GM23338 (cell line): ENCODE measurements at regions not wholly inside any gene's neighbourhood (a gene's known extent, or its start where the extent isn't known, plus 50 kb on each side); places are given as distances from the start of the nearest gene placed in this dataset.

Experiments
- ATAC-seq: fragments of 200-7000 bp; cut with Tn5 transposase; 3 replicates; pipeline ENCODE4 v1.9.1; 2020
- DNase-seq: peaks from one replicate; pipeline ENCODE4 v3.0.0-alpha.2; 2015; ENCODE audit warnings: low spot score
- H2AFZ ChIP-seq: fragments of 200-600 bp; sonication (generic); 2 replicates; pipeline ENCODE4 v1.8.0; 2016; ENCODE audit warnings: antibody characterized with exemption, mild to moderate bottlenecking, moderate library complexity
- H3F3A ChIP-seq: fragments of 200-600 bp; sonication (generic); replicated peaks from 2 replicates; pipeline ENCODE4 v1.8.0; 2017; ENCODE audit warnings: antibody characterized with exemption, mixed run types, low read depth
- H3K27ac ChIP-seq: fragments of 200-600 bp; sonication (generic); 2 replicates; pipeline ENCODE4 v1.6.1; 2016; ENCODE audit warnings: low read depth
- H3K27me3 ChIP-seq: fragments of 200-600 bp; sonication (generic); 2 replicates; pipeline ENCODE4 v1.8.0; 2016; ENCODE audit warnings: mild to moderate bottlenecking, mixed run types, moderate library complexity; ENCODE audit not compliant: insufficient read depth
- H3K36me3 ChIP-seq: fragments of 200-600 bp; sonication (generic); 2 replicates; pipeline ENCODE4 v1.8.0; 2016; ENCODE audit warnings: mild to moderate bottlenecking; ENCODE audit not compliant: insufficient read depth
- H3K4me1 ChIP-seq: fragments of 200-600 bp; sonication (generic); 2 replicates; pipeline ENCODE4 v1.8.0; 2016; ENCODE audit warnings: mild to moderate bottlenecking, moderate library complexity; ENCODE audit not compliant: insufficient read depth
- H3K4me2 ChIP-seq: fragments of 200-600 bp; sonication (generic); 2 replicates; pipeline ENCODE4 v1.7.1; 2017; ENCODE audit warnings: mixed run types
- H3K4me3 ChIP-seq: fragments of 200-600 bp; sonication (generic); 2 replicates; pipeline ENCODE4 v1.6.1; 2016; ENCODE audit warnings: mixed run types
- H3K79me2 ChIP-seq: fragments of 200-600 bp; sonication (generic); replicated peaks from 2 replicates; pipeline ENCODE4 v1.8.0; 2017; ENCODE audit warnings: mild to moderate bottlenecking; ENCODE audit not compliant: insufficient read depth
- H3K9me2 ChIP-seq: fragments of 200-600 bp; sonication (generic); 2 replicates; pipeline ENCODE4 v1.8.0; 2017; ENCODE audit not compliant: insufficient read depth
- H4K20me1 ChIP-seq: fragments of 200-600 bp; sonication (generic); replicated peaks from 2 replicates; pipeline ENCODE4 v1.8.0; 2017; ENCODE audit warnings: mild to moderate bottlenecking; ENCODE audit not compliant: insufficient read depth
- H3K27ac Mint-ChIP-seq: 2 replicates; pipeline ENCODE4 v1.8.0; 2020; ENCODE audit warnings: inconsistent platforms, mild to moderate bottlenecking, moderate library complexity, mixed read lengths
- H3K27me3 Mint-ChIP-seq: 3 replicates; pipeline ENCODE4 v1.8.0; 2022; ENCODE audit warnings: low read depth, mild to moderate bottlenecking, moderate library complexity, mixed read lengths, inconsistent platforms; ENCODE audit not compliant: insufficient read depth, poor library complexity
- H3K36me3 Mint-ChIP-seq: 3 replicates; pipeline ENCODE4 v1.8.0; 2021; ENCODE audit warnings: low read depth, mild to moderate bottlenecking, inconsistent platforms, moderate library complexity, mixed read lengths
- H3K4me1 Mint-ChIP-seq: 3 replicates; pipeline ENCODE4 v1.8.0; 2020; ENCODE audit warnings: mild to moderate bottlenecking, inconsistent platforms, mixed read lengths
- H3K4me3 Mint-ChIP-seq: 3 replicates; pipeline ENCODE4 v1.8.0; 2021; ENCODE audit warnings: moderate library complexity, mild to moderate bottlenecking, inconsistent platforms, mixed read lengths
- H3K9me3 Mint-ChIP-seq: 3 replicates; pipeline ENCODE4 v1.8.0; 2020; ENCODE audit warnings: moderate library complexity, mild to moderate bottlenecking, inconsistent platforms, mixed read lengths
- CREB1 ChIP-seq: fragments of 250-450 bp; sonication (Bioruptor Pico); IDR thresholded peaks from 2 replicates; pipeline ENCODE4 v1.5.0; 2020; ENCODE audit warnings: low read depth, mild to moderate bottlenecking, moderate library complexity
- ETS1 ChIP-seq: IDR thresholded peaks from 2 replicates; pipeline ENCODE4 v1.6.1; 2016; ENCODE audit warnings: antibody characterized with exemption
- EZH2 ChIP-seq: fragments of 200-600 bp; sonication (generic); IDR thresholded peaks from one replicate; pipeline ENCODE4 v1.8.0; 2017; ENCODE audit warnings: antibody characterized with exemption, mild to moderate bottlenecking, low read depth; ENCODE audit not compliant: unreplicated experiment
- EZH2phosphoT487 ChIP-seq: fragments of 200-600 bp; sonication (generic); IDR thresholded peaks from one replicate; pipeline ENCODE4 v1.8.1; 2018; ENCODE audit warnings: antibody characterized with exemption; ENCODE audit not compliant: unreplicated experiment
- JUNB ChIP-seq: IDR thresholded peaks from one replicate; pipeline ENCODE4 v1.6.1; 2016; ENCODE audit warnings: antibody characterized with exemption; ENCODE audit not compliant: unreplicated experiment
- NANOG ChIP-seq: IDR thresholded peaks from 2 replicates; pipeline ENCODE4 v1.6.1; 2016; ENCODE audit warnings: antibody characterized with exemption, borderline replicate concordance
- POLR2AphosphoS5 ChIP-seq: IDR thresholded peaks from 2 replicates; pipeline ENCODE4 v1.6.1; 2016; ENCODE audit warnings: antibody characterized with exemption, low read depth
- REST ChIP-seq: IDR thresholded peaks from one replicate; pipeline ENCODE4 v1.6.1; 2018; ENCODE audit warnings: antibody characterized with exemption; ENCODE audit not compliant: unreplicated experiment
- STAT1 ChIP-seq: IDR thresholded peaks from one replicate; pipeline ENCODE4 v1.6.1; 2016; ENCODE audit warnings: antibody characterized with exemption; ENCODE audit not compliant: unreplicated experiment
- ZNF114 ChIP-seq: fragments of 250-450 bp; sonication (Bioruptor Pico); IDR thresholded peaks from 2 replicates; pipeline ENCODE4 v1.5.0; 2020; ENCODE audit warnings: mild to moderate bottlenecking, moderate library complexity
- ZNF331 ChIP-seq: fragments of 250-450 bp; sonication (Bioruptor Pico); IDR thresholded peaks from 2 replicates; pipeline ENCODE4 v1.5.0; 2020; ENCODE audit warnings: low read depth, mild to moderate bottlenecking, moderate library complexity
- TF ChIP-seq, protein P1 (sequence below), 2 experiments: fragments of 200-600 bp in 1 of 2; sonication (generic) in 1 of 2; conservative IDR thresholded peaks; 2 replicates each; pipeline versions ENCODE4 v1.5.1 to v1.6.1; 2016 to 2017; ENCODE audit warnings: antibody characterized with exemption in 2 of 2, low read depth in 2 of 2, mild to moderate bottlenecking in 2 of 2, moderate library complexity in 1 of 2
- TF ChIP-seq, protein P2 (sequence below): fragments of 250-450 bp; sonication (Bioruptor Pico); IDR thresholded peaks from 2 replicates; pipeline ENCODE4 v1.5.0; 2020; ENCODE audit warnings: mild to moderate bottlenecking, moderate library complexity

- Histone ChIP-seq H3K4me1 (no peaks in the 10 kb centered on the region), H4K20me1 (no peaks in the 10 kb centered on the region), H3K4me2 (no peak overlapping the region), H3K27ac (no peak overlapping the region), H3K4me3 (no peak overlapping the region), H3K79me2 (no peaks in the 10 kb centered on the region), H3K27me3 (no peaks in the 10 kb centered on the region), H3K36me3 (no peaks in the 10 kb centered on the region), H2AFZ (no peak overlapping the region), H3K9me2 (no peaks in the 10 kb centered on the region; the same call in 1 of the 2 replicates), H3F3A (no peaks in the 10 kb centered on the region)
- Mint-ChIP-seq H3K27me3 (no peaks in the 10 kb centered on the region), H3K4me3 (no peak overlapping the region), H3K27ac (no peak overlapping the region), H3K4me1 (no peaks in the 10 kb centered on the region), H3K9me3 (no peaks in the 10 kb centered on the region; the same call in 2 of the 3 replicates), H3K36me3 (no peaks in the 10 kb centered on the region)
- TF ChIP-seq, protein P1, sequence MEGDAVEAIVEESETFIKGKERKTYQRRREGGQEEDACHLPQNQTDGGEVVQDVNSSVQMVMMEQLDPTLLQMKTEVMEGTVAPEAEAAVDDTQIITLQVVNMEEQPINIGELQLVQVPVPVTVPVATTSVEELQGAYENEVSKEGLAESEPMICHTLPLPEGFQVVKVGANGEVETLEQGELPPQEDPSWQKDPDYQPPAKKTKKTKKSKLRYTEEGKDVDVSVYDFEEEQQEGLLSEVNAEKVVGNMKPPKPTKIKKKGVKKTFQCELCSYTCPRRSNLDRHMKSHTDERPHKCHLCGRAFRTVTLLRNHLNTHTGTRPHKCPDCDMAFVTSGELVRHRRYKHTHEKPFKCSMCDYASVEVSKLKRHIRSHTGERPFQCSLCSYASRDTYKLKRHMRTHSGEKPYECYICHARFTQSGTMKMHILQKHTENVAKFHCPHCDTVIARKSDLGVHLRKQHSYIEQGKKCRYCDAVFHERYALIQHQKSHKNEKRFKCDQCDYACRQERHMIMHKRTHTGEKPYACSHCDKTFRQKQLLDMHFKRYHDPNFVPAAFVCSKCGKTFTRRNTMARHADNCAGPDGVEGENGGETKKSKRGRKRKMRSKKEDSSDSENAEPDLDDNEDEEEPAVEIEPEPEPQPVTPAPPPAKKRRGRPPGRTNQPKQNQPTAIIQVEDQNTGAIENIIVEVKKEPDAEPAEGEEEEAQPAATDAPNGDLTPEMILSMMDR (conservative IDR thresholded peaks at IDR 0.05; ENCODE audit: low read depth in 2 of 2) = no peak
- no peak for TF ChIP-seq JUNB
- TF ChIP-seq ZNF114 (CRISPR knock-in tag) = no peak
- no peak for TF ChIP-seq ZNF331 (CRISPR knock-in tag)
- TF ChIP-seq NANOG = no peak
- no peak for TF ChIP-seq POLR2AphosphoS5
- no peak for TF ChIP-seq REST
- no peak for TF ChIP-seq EZH2
- TF ChIP-seq ETS1 = no peak
- TF ChIP-seq, protein P2, sequence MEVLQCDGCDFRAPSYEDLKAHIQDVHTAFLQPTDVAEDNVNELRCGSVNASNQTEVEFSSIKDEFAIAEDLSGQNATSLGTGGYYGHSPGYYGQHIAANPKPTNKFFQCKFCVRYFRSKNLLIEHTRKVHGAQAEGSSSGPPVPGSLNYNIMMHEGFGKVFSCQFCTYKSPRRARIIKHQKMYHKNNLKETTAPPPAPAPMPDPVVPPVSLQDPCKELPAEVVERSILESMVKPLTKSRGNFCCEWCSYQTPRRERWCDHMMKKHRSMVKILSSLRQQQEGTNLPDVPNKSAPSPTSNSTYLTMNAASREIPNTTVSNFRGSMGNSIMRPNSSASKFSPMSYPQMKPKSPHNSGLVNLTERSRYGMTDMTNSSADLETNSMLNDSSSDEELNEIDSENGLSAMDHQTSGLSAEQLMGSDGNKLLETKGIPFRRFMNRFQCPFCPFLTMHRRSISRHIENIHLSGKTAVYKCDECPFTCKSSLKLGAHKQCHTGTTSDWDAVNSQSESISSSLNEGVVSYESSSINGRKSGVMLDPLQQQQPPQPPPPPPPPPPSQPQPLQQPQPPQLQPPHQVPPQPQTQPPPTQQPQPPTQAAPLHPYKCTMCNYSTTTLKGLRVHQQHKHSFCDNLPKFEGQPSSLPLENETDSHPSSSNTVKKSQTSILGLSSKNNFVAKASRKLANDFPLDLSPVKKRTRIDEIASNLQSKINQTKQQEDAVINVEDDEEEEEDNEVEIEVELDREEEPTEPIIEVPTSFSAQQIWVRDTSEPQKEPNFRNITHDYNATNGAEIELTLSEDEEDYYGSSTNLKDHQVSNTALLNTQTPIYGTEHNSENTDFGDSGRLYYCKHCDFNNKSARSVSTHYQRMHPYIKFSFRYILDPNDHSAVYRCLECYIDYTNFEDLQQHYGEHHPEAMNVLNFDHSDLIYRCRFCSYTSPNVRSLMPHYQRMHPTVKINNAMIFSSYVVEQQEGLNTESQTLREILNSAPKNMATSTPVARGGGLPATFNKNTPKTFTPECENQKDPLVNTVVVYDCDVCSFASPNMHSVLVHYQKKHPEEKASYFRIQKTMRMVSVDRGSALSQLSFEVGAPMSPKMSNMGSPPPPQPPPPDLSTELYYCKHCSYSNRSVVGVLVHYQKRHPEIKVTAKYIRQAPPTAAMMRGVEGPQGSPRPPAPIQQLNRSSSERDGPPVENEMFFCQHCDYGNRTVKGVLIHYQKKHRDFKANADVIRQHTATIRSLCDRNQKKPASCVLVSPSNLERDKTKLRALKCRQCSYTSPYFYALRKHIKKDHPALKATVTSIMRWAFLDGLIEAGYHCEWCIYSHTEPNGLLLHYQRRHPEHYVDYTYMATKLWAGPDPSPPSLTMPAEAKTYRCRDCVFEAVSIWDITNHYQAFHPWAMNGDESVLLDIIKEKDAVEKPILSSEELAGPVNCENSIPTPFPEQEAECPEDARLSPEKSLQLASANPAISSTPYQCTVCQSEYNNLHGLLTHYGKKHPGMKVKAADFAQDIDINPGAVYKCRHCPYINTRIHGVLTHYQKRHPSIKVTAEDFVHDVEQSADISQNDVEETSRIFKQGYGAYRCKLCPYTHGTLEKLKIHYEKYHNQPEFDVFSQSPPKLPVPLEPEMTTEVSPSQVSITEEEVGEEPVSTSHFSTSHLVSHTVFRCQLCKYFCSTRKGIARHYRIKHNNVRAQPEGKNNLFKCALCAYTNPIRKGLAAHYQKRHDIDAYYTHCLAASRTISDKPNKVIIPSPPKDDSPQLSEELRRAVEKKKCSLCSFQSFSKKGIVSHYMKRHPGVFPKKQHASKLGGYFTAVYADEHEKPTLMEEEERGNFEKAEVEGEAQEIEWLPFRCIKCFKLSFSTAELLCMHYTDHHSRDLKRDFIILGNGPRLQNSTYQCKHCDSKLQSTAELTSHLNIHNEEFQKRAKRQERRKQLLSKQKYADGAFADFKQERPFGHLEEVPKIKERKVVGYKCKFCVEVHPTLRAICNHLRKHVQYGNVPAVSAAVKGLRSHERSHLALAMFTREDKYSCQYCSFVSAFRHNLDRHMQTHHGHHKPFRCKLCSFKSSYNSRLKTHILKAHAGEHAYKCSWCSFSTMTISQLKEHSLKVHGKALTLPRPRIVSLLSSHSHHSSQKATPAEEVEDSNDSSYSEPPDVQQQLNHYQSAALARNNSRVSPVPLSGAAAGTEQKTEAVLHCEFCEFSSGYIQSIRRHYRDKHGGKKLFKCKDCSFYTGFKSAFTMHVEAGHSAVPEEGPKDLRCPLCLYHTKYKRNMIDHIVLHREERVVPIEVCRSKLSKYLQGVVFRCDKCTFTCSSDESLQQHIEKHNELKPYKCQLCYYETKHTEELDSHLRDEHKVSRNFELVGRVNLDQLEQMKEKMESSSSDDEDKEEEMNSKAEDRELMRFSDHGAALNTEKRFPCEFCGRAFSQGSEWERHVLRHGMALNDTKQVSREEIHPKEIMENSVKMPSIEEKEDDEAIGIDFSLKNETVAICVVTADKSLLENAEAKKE (CRISPR knock-in tag) = no peak
- no peak for TF ChIP-seq STAT1
- TF ChIP-seq EZH2phosphoT487 = no peak
- TF ChIP-seq CREB1 (CRISPR knock-in tag) = no peak
- DNase-seq = no peak
- ATAC-seq = no peak
Observed at GRCh38 chr3:55300701-55301100, 186.4 kb downstream of the WNT5A start.
